Hepatocyte (in vitro differentiated cells): ENCODE measurements at regions not wholly inside any gene's neighbourhood (a gene's known extent, or its start where the extent isn't known, plus 50 kb on each side); places are given as distances from the start of the nearest gene placed in this dataset.

Experiments
- DNase-seq: peaks from one replicate; pipeline ENCODE4 v3.0.0-alpha.2; 2016; ENCODE audit warnings: low spot score
- H2AFZ ChIP-seq: fragments of 200-600 bp; sonication (generic); 2 replicates; pipeline ENCODE4 v1.6.0; 2016; ENCODE audit warnings: antibody characterized with exemption, mild to moderate bottlenecking
- H3K27ac ChIP-seq: fragments of 200-600 bp; sonication (generic); 2 replicates; pipeline ENCODE4 v1.5.1; 2016; ENCODE audit warnings: mild to moderate bottlenecking
- H3K27me3 ChIP-seq: fragments of 200-600 bp; sonication (generic); 2 replicates; pipeline ENCODE4 v1.6.1; 2016
- H3K36me3 ChIP-seq: fragments of 200-600 bp; sonication (generic); replicated peaks from 2 replicates; pipeline ENCODE4 v1.5.1; 2016; ENCODE audit warnings: low read depth; ENCODE audit not compliant: insufficient read depth
- H3K4me1 ChIP-seq: fragments of 200-600 bp; sonication (generic); 2 replicates; pipeline ENCODE4 v1.5.1; 2016; ENCODE audit warnings: mild to moderate bottlenecking, moderate library complexity; ENCODE audit not compliant: insufficient read depth
- H3K4me2 ChIP-seq: fragments of 200-600 bp; sonication (generic); 2 replicates; pipeline ENCODE4 v1.6.0; 2016
- H3K4me3 ChIP-seq: fragments of 200-600 bp; sonication (generic); 2 replicates; pipeline ENCODE4 v1.5.1; 2016; ENCODE audit warnings: mild to moderate bottlenecking
- H3K79me2 ChIP-seq: fragments of 200-600 bp; sonication (generic); 2 replicates; pipeline ENCODE4 v1.6.0; 2017; ENCODE audit warnings: mild to moderate bottlenecking
- H3K9me2 ChIP-seq: fragments of 200-600 bp; sonication (generic); replicated peaks from 2 replicates; pipeline ENCODE4 v1.6.0; 2017; ENCODE audit warnings: mild to moderate bottlenecking; ENCODE audit not compliant: insufficient read depth
- H3K9me3 ChIP-seq: fragments of 200-600 bp; sonication (generic); 2 replicates; pipeline ENCODE4 v1.5.1; 2016; ENCODE audit warnings: low read depth, mild to moderate bottlenecking
- H4K20me1 ChIP-seq: fragments of 200-600 bp; sonication (generic); 2 replicates; pipeline ENCODE4 v1.6.0; 2016; ENCODE audit warnings: mild to moderate bottlenecking; ENCODE audit not compliant: insufficient read depth, poor library complexity, severe bottlenecking
- EZH2 ChIP-seq: fragments of 200-600 bp; sonication (generic); IDR thresholded peaks from 2 replicates; pipeline ENCODE4 v1.6.1; 2016; ENCODE audit warnings: antibody characterized with exemption, mild to moderate bottlenecking, borderline replicate concordance
- EZH2phosphoT487 ChIP-seq: fragments of 200-600 bp; sonication (generic); IDR thresholded peaks from one replicate; pipeline ENCODE4 v1.6.1; 2018; ENCODE audit warnings: antibody characterized with exemption, mild to moderate bottlenecking, low read depth, moderate library complexity; ENCODE audit not compliant: unreplicated experiment, severe bottlenecking
- WGBS: methylation state at CpG from one replicate; pipeline ENCODE4 v1.1.6; 2016; ENCODE audit warnings: low lambda C conversion rate; ENCODE audit errors: missing lambda C conversion rate; 5-methylcytosine and 5-hydroxymethylcytosine counted together
- TF ChIP-seq, protein P1 (sequence below): fragments of 200-600 bp; sonication (generic); IDR thresholded peaks from 2 replicates; pipeline ENCODE4 v1.5.1; 2016; ENCODE audit warnings: antibody characterized with exemption, mild to moderate bottlenecking; ENCODE audit not compliant: poor library complexity

DNA sequence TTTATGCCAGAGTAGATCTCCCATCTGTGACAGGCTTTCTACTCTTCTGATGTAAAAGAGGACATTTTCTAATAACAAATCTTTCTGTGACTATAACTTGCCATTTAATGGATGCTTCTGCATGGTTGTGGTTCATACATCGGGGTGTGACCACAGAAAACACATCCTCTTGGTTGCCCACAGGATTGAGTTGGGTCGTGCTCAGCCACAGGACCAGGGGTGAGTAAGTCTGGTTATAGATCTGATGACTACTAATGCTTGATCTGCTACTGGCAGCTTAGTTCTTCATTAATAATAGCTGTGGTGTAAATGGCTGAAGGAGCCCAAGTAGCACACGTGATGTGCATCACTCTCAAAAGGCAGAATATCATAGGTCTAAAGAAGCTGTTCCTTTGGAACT, 328.2 kb downstream of the RWDD3 start:
- Histone ChIP-seq H3K9me3 (no peaks in the 10 kb centered on the region), H3K4me1 (no peaks in the 10 kb centered on the region), H3K4me2 (no peak overlapping the region), H2AFZ (no peak overlapping the region), H4K20me1 (no peaks in the 10 kb centered on the region), H3K4me3 (no peak overlapping the region), H3K27ac (no peak overlapping the region), H3K9me2 (no peaks in the 10 kb centered on the region), H3K79me2 (no peaks in the 10 kb centered on the region), H3K36me3 (no peaks in the 10 kb centered on the region), H3K27me3 (no peaks in the 10 kb centered on the region)
- no peak for DNase-seq
- WGBS = 95% methylated on average over 3 of the region's 3 CpGs
- no peak for TF ChIP-seq EZH2
- TF ChIP-seq EZH2phosphoT487 = no peak
- TF ChIP-seq, protein P1, sequence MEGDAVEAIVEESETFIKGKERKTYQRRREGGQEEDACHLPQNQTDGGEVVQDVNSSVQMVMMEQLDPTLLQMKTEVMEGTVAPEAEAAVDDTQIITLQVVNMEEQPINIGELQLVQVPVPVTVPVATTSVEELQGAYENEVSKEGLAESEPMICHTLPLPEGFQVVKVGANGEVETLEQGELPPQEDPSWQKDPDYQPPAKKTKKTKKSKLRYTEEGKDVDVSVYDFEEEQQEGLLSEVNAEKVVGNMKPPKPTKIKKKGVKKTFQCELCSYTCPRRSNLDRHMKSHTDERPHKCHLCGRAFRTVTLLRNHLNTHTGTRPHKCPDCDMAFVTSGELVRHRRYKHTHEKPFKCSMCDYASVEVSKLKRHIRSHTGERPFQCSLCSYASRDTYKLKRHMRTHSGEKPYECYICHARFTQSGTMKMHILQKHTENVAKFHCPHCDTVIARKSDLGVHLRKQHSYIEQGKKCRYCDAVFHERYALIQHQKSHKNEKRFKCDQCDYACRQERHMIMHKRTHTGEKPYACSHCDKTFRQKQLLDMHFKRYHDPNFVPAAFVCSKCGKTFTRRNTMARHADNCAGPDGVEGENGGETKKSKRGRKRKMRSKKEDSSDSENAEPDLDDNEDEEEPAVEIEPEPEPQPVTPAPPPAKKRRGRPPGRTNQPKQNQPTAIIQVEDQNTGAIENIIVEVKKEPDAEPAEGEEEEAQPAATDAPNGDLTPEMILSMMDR = no peak

DNA sequence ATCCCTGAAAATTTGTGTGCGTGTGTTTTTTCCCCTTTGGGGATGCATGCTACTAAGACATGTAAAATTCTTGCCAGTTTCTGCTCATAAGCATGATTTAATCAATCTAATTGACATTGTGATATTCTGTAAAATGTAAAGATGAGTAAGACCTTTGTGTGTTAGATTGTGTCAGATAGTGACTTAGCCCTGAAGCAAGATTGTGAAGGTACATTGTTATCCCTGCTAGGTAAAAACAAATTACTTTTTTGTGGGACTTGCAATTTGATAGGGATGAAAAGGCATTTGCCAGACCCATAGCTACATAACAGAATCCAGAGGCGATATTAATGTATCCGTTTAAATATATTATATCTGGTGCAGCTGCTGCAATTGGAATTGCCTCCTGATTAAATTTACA, 338.0 kb downstream of the RWDD3 start:
- H3K4me3 ChIP-seq = no peak overlapping the region
- 88% methylated on average over 3 of the region's 3 CpGs for WGBS
- H3K4me1 ChIP-seq = no peaks in the 10 kb centered on the region

DNA sequence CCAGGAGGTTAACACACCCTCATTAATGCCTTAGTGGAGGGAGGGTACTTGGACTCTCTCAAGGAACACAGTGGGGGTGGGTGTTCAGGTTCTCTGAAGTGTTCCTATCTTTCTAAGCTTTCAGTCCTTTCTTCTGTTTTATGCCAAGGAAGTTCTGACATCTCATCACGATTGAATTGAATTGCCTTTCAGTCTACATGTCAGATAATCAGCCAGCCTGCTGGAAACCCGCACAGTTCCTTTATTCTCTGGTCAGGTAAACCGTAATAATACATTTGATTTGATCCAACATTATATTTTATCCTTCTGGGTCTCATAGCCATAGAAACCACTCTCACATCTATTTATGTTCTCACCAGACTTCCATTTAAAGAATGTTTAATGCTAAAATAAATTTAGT, 339.0 kb downstream of the RWDD3 start:
- no peak for DNase-seq
- H3K79me2 ChIP-seq = no peaks in the 10 kb centered on the region
- no peak overlapping the region for H3K4me3 ChIP-seq
- no peaks in the 10 kb centered on the region for H3K27me3 ChIP-seq
- H3K4me1 ChIP-seq = no peaks in the 10 kb centered on the region
- no peaks in the 10 kb centered on the region for H3K9me2 ChIP-seq
- H3K9me3 ChIP-seq = no peaks in the 10 kb centered on the region
- WGBS = 84% methylated on average over 3 of the region's 3 CpGs
- no peak overlapping the region for H2AFZ ChIP-seq
- no peaks in the 10 kb centered on the region for H3K36me3 ChIP-seq
- no peak overlapping the region for H3K4me2 ChIP-seq
- H4K20me1 ChIP-seq = no peaks in the 10 kb centered on the region
- TF ChIP-seq EZH2 (no peak), EZH2phosphoT487 (no peak)
- TF ChIP-seq, protein P1 = no peak
- H3K27ac ChIP-seq = no peak overlapping the region

More for the DNA sequence above, 338.0 kb downstream of the RWDD3 start:
- Histone ChIP-seq H3K36me3 (no peaks in the 10 kb centered on the region), H3K9me2 (no peaks in the 10 kb centered on the region), H3K27ac (no peak overlapping the region), H3K9me3 (no peaks in the 10 kb centered on the region), H2AFZ (no peak overlapping the region), H4K20me1 (no peaks in the 10 kb centered on the region), H3K79me2 (no peaks in the 10 kb centered on the region), H3K27me3 (no peaks in the 10 kb centered on the region), H3K4me2 (no peak overlapping the region)
- DNase-seq = no peak
- TF ChIP-seq EZH2phosphoT487 = no peak
- TF ChIP-seq, protein P1 = no peak
- TF ChIP-seq EZH2 = no peak

DNA sequence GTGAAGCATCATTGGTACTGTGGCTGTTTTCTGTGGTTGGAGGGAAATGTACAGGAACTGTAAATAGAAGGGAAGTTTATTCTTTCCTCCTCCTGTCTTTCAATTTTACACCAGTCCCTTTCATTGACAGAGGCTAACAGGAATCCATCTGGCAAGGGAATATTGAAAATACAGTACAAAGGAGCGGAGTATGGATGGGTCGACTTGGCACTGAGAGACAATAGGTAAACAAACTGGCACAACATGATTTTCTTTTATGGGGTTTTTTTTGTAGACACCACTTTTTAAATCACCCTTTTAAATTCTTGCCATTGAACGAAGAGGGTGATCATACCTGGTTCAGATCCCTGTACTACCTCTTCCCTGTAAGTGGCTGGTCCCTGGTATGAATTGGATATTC, 341.3 kb downstream of the RWDD3 start:
- no peaks in the 10 kb centered on the region for H3K9me3 ChIP-seq
- no peaks in the 10 kb centered on the region for H3K4me1 ChIP-seq
- no peaks in the 10 kb centered on the region for H4K20me1 ChIP-seq
- no peaks in the 10 kb centered on the region for H3K9me2 ChIP-seq
- H3K79me2 ChIP-seq = no peaks in the 10 kb centered on the region
- H3K4me3 ChIP-seq = no peak overlapping the region
- H3K4me2 ChIP-seq = no peak overlapping the region
- WGBS = 94% methylated on average over 3 of the region's 3 CpGs
- no peak for DNase-seq
- H3K27me3 ChIP-seq = no peaks in the 10 kb centered on the region
- H3K36me3 ChIP-seq = no peaks in the 10 kb centered on the region
- TF ChIP-seq, protein P1 = no peak
- TF ChIP-seq EZH2 (no peak), EZH2phosphoT487 (no peak)
- H2AFZ ChIP-seq = no peak overlapping the region
- no peak overlapping the region for H3K27ac ChIP-seq
